GM21447 (cell line): ENCODE measurements at regions not wholly inside any gene's neighbourhood (a gene's known extent, or its start where the extent isn't known, plus 50 kb on each side); places are given as distances from the start of the nearest gene placed in this dataset.

Source experiments
- ATAC-seq: cut with Tn5 transposase; IDR thresholded peaks from one replicate; pipeline ENCODE4 v1.9.1; 2021; ENCODE audit not compliant: unreplicated experiment

DNA sequence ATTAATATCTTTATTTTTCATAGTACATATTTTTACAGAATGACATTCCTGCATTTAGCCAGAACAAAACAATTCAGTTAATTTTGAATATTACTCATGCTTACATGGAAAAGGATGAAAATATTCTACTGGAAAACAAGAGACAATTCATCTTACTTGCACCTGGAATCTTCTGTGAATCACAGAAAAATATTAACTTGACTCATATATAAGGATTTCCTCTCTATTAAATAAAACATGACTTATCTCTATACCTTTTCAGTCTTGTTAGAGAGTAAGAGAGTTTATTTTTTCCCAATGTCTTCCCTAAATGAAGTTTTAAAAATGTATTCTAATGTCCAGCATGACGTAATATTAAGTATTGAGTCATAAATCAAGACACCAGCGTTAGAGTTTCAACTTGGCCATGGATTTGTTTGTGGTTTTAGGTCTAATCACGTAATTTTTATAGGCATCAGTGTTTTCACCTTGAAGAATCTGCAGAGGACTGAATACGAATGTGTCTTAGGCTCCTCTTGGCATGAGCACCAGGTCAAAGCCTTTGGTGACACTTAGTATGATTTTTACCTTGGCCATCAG lies 445.1 kb upstream of the JAG1 start:
- no peak for ATAC-seq

GRCh38 chr20:11119573-11119972 lies 445.8 kb upstream of the JAG1 start:
- ATAC-seq, result no peak

GRCh38 chr20:11120431-11120830 lies 446.6 kb upstream of the JAG1 start:
- ATAC-seq, result no peak

GRCh38 chr20:11124849-11125505 lies 451.2 kb upstream of the JAG1 start:
- ATAC-seq, result no peak

DNA sequence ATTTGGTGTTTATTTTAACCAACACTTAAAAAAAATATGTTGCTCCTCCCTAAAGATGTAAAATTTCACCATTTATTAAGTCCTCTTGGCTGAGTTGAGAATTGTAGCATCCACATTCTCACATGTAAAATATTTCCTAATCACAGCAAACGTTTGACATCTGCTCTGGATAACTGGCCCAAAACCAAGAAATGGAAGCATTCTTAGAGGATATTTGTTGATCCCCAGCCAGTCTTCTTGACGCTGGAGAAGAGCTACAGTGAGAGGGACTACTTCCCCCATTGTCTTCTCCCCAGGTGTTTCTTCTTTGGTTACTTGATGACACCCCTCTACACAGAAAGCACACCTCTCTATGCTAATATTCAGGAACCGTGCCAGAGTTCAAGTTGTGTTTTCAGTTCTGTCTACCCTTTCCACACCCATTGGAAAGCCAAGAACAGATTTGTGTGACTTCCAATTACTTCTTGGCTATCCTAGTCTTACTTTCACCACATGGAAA lies 454.5 kb upstream of the JAG1 start:
- ATAC-seq, result no peak

DNA sequence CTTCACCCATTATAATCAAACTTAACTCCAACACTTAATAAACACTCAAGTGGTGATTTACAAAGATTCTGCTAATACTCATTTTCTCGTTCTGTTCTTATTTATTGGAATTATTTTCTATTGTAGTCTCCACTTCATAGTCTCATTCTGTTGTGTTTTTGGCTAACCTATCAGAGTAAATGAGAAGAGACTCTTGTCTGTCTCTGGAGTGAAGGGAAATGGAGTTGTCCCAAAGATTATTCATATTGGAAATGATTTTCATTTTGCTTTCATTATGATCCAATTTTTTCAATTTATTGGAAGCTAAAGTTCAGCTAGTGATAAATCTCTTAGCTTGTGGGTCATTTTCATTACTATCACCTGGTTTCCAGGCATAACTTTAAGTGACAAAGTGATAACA lies 454.9 kb upstream of the JAG1 start:
- no peak for ATAC-seq

DNA sequence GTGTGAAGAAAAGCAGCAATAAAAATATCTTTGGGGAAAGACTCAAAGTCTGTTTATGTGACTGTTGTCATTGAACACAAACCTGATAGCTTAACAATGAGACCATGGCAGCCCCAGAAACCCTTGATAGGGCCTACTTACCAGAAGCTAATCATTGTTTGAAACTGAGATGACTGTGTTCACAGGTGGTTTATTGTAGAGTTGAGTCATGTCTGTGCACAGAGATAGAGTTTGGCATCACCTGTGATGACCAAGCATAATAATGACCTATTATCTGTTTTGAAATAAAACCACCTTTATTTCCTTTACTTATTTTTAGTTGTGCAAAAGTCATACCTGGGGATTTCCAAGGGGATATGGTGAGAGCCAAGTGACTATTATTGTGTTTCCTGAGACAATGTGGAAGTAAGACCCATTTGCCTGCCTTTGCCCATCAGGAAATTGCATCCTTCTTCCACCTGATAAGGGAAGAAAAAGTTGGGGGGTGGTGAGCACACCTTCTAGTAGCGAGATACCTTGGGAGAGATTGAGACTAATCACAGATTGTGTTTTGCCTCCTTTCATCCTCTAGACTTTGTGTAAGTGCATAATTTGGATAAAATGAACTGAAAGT lies 456.9 kb upstream of the JAG1 start:
- no peak for ATAC-seq

- no peak for ATAC-seq
These were observed 459.1 kb upstream of the JAG1 start for GRCh38 chr20:11132819-11133415.

DNA sequence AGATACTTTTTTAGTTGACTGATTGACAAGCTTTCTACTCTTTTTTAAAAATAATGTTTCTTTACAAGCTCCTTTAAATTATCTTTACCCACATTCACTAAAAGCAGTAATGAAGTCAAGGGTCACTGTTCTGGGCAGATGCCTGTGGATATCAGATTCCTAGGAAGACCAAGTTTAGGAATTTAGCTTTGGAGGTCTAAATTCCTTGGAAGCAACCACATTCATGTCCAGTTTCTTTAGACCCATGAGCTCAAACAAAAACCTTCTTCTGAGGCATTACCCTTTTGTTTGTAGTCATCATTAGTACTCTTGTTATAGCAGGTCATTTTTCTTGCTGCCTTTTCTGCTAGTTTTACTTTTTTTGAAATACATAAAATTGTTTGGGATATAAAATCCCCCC lies 462.9 kb upstream of the JAG1 start:
- no peak for ATAC-seq

GRCh38 chr20:11137688-11138087 lies 463.9 kb upstream of the JAG1 start:
- ATAC-seq, result no peak

- no peak for ATAC-seq
These were observed 466.6 kb upstream of the JAG1 start for GRCh38 chr20:11140359-11140758.

DNA sequence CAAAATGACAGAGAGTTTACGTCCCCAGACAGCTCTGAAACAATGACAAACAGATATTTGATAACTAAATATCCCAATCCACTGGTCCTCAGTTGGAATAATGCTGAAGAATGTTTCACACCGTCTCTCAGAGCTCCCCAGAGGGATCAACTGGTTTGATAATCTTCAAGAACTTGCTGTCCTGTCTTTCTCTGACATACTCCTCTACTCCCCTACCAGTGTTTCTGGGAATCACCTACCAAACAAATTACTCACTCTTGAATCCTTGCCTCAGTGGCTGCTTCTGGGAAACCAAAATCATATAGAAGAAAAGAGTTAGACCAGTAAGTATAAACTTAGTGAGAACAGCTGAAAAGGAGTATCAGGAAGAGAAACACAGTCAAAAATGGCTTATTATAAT lies 469.7 kb upstream of the JAG1 start:
- ATAC-seq, result no peak

DNA sequence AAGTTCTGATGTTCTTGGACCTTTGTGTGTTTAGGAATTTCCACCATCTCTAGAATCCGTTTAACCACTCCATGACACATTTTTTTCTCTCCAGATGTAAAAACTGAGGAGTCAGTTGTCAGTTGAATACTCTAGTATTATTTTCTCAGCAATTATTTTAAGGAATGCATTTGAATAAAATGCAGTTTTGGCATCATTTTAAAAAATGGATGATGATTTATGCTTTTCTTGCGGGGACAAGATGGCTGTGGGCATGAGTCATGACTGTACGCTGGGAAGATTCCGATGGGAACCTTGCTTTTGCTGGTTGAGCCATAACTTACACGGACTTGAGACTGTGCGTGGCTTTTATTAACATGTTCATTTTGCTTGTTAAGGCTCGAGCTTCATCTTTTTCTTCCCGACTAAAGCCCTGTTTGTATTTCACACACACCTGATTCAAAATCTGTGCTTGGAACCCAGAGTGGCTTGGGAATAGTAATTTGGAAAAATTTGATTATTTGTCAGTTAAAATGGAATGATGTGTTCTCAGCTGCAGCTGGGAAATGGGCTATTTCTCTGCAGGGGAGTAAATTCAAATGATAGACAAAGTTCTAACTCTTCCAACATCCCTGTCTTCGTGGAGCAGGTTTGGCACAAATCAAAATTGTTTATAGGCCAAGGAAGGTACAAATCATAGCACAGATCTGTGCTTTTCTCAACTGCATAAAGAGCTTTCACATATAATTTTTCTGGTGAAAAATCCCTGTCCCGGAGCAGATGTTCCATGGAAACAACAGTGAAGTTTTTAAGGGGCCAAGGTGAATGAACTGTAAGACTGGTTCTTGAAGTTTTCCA lies 470.5 kb upstream of the JAG1 start:
- no peak for ATAC-seq

- no peak for ATAC-seq
These were observed 471.8 kb upstream of the JAG1 start for GRCh38 chr20:11145616-11146015.

- no peak for ATAC-seq
These were observed 480.0 kb upstream of the JAG1 start for GRCh38 chr20:11153819-11154218.

- ATAC-seq, result no peak
These were observed 481.5 kb upstream of the JAG1 start for GRCh38 chr20:11155156-11155756.

GRCh38 chr20:11156922-11157321 lies 483.1 kb upstream of the JAG1 start:
- ATAC-seq, result no peak

DNA sequence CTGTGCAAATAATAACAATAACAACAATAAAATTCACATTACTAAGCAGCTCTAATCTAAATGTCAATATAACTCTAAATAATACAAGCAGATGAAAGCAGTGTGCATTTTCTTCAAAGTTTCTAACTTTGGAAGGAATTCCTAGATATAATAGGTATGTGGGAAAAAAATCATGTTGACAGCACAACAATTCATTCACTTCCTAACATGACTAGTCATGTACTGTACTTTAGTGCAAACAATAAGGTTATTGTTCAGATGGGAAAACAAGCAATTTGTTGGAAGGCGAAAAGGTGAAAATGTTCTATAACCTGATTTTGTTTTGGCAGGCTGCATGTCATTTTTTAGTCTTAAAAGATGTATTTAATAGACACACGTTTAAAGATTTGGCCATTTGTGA lies 484.3 kb upstream of the JAG1 start:
- ATAC-seq, result no peak

DNA sequence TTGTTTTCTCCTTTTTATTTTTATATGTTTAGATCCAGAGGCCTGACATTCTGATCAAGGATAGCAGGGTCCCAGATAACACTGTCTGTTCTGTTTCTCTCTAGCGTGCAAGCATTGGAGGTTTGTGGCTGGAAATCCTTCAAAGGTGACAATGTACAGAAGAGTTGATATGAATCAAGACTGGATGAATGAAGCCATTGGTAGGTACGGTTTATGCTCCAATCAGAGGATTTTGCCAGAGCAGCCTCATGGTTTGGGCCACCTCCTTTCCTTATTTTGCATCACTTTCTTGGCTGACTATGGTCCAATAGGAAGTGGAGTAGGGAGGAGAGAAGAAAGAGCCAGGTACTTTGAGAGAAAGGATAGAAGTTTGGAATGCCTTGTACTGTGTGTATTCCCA lies 484.8 kb upstream of the JAG1 start:
- ATAC-seq, result no peak

DNA sequence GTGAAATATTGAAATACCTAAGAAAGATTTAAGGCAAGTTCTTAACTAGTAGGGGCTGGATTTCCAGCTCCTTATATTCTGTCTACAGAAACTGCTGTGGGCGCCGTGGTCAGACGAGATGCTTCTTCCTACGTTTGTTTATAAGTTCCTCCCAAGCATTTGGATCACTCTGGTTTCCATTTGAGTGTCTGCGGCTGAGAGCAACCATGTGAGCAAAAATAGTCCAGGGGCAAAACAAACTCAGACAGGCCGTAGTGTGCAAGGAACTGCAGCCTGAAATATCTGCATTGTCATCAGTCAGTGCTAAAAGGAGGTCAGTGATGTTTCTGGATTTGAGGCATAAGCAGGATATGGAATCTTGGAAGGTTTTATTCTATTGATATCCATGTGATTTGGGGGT lies 485.9 kb upstream of the JAG1 start:
- ATAC-seq, result no peak
